SK-MEL-5 (cell line): ENCODE measurements at regions not wholly inside any gene's neighbourhood (a gene's known extent, or its start where the extent isn't known, plus 50 kb on each side); places are given as distances from the start of the nearest gene placed in this dataset.

Experiments used
- DNase-seq: peaks from one replicate; pipeline ENCODE4 v3.0.0-alpha.2; 2016; ENCODE audit warnings: low read depth, low spot score
- in situ Hi-C: cut with HindIII; loops from 2 replicates; pipeline ENCODE4 v1.10.0; 2016; ENCODE audit warnings: low sequenced_read_pairs, high pct_unique_total_duplicates, low pct_unique_long_range_greater_than_20kb

- no peak for DNase-seq
- in situ Hi-C loops, result no loop called here
Measured at GRCh38 chr14:101098641-101099040, 195.1 kb upstream of the RTL1 start.

DNA sequence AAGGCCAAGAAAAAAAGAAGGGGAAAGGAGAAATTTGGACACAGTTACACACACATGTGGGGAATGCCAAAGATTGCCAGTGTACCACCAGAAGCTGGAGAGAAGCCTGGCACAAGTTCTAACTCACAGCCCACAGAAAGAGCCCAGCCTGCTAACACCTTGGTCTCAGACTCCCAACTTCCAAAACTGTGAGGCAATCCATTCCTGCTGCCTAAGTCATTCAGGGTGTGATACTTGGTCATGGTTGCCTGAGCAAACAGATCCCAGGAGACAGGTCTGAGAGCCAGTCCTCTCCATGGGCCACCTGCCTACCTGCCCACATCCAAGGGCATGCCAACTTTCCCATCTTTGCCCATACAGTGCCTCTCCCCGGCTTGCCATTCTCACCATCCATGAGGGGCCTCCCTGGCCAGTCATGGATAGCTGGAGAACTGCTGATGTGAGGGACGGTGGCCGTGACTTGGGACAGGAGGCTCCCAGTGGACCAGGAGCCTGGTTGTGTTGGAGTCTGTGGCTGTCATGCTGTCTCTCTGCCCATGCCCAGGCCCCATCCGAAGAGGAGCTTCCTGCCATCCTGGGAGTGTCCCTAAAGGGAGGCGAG is 198.0 kb upstream of the RTL1 start:
- DNase-seq, result no peak
- in situ Hi-C loops, result no loop called here

- no peak for DNase-seq
- in situ Hi-C loops, result no loop called here
Measured at GRCh38 chr14:101102875-101103274, 199.4 kb upstream of the RTL1 start.

- no peak for DNase-seq
- in situ Hi-C loops, result no loop called here
Measured at GRCh38 chr14:101103321-101103901, 199.9 kb upstream of the RTL1 start.

GRCh38 chr14:101104485-101104884 is 201.0 kb upstream of the RTL1 start:
- no peak for DNase-seq
- in situ Hi-C loops, result no loop called here

GRCh38 chr14:101105045-101105444 is 201.5 kb upstream of the RTL1 start:
- DNase-seq, result no peak
- in situ Hi-C loops, result no loop called here

DNA sequence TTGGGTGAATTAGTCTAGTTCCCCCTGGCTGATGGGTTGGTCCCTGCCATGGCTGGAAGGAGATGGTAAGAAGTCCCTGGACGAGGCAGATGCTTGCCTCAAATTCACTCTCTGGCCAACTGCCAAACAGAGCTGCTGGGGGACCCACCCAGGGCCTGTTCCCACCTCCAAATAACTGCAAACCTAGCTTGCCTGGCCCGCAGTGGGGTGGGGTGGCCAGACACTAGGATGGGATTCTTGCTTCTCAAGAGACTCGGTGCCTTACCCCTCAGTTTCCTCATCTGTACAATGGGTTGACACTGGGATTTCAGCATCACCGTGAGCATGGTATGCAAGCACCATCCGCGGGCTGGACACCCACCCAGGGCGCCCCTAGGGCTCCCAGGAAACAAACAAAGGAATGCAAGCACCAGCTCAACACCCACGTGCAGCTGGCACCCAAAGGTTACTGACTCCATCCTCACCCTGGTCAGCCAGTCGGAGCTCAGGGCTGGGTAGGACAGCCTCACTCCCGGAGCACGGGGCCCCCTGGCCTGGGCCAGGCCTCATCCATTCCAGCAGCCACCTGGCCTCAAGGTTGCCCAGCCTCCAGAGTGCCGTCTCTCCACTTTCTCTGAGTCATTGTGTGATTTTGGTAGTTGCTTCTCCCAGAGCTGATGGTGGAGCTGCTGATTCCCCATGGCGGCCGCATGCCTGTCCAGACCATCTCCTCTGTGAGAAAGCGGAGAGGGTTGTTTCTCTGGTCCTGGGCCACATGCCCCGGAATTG is 205.2 kb upstream of the RTL1 start:
- in situ Hi-C loops, result no loop called here
- no peak for DNase-seq

- in situ Hi-C loops, result no loop called here
- DNase-seq, result no peak
Measured at GRCh38 chr14:101109347-101109638, 205.8 kb upstream of the RTL1 start.

GRCh38 chr14:101109981-101110728 is 206.6 kb upstream of the RTL1 start:
- no peak for DNase-seq
- in situ Hi-C loops, result no loop called here

- in situ Hi-C loops, result no loop called here
Measured at GRCh38 chr14:101110729-101111619, 207.5 kb upstream of the RTL1 start.

GRCh38 chr14:101111620-101112290 is 208.2 kb upstream of the RTL1 start:
- in situ Hi-C loops, result no loop called here
- DNase-seq, result no peak

More at GRCh38 chr14:101110729-101111619, 207.5 kb upstream of the RTL1 start:
- DNase-seq, result no peak

- in situ Hi-C loops, result no loop called here
- DNase-seq, result no peak
Measured at GRCh38 chr14:101112351-101113107, 209.0 kb upstream of the RTL1 start.

- in situ Hi-C loops, result no loop called here
- no peak for DNase-seq
Measured at GRCh38 chr14:101113108-101113612, 209.6 kb upstream of the RTL1 start.

- in situ Hi-C loops, result no loop called here
- no peak for DNase-seq
Measured at GRCh38 chr14:101113835-101114725, 210.6 kb upstream of the RTL1 start.

- DNase-seq, result no peak
- in situ Hi-C loops, result no loop called here
Measured at GRCh38 chr14:101114726-101115515, 211.4 kb upstream of the RTL1 start.
